RKO (cell line): ENCODE measurements at regions not wholly inside any gene's neighbourhood (a gene's known extent, or its start where the extent isn't known, plus 50 kb on each side); places are given as distances from the start of the nearest gene placed in this dataset.

Experiments
- DNase-seq: peaks from one replicate; pipeline ENCODE4 v3.0.0-alpha.2; 2016; ENCODE audit warnings: low spot score

DNA sequence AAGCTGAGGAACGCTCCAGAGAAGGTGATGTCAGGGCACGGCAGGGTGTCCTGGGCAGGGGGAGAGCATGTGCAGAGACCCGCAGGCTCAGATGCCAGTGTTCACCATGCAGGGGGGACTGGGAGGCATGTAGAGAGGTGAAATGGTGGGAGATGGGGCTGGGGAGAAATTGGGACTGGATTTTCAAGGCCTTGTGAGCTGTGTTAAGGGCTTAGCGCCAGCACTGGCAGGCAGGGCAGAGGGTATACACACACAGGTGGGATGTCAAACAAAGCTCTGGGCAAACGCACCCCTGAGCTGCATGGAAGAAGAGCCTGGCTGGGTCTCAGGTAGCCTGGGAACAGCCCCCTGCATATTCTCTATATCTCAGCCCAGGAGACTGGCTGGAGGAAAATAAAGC, 282.7 kb downstream of the SHQ1 start:
- DNase-seq = no peak

DNA sequence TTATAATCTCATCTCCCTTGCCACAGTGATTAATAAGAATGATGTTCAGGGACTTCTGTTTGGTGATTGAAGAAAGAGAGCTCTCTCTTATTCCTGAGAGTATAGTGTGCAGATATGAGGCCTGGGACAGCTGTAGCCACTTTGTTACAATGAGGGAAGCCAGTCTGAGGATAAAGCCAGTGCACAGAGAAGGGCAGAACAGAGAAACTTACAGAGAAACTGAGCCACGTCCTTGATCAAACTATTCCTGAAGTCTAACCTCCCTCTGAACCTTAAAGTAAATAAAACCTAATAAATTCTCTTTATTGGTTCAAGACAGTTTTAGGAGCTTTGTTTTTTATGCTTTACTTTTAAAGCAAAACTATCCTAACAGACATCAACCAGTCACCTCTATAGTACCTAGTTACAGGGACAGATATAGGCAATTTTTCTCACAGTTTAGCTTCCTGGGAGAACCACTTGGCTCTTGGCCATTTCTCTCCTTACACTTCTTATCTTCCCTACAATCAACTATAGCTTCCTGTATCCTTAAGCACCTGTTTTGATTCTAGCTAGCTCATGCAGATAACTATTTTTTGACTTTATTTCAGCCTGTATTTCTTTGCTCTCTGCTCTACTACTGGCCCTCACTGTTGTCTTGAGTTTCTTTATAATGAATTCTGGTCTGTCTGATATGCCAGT, 284.4 kb downstream of the SHQ1 start:
- no peak for DNase-seq

DNA sequence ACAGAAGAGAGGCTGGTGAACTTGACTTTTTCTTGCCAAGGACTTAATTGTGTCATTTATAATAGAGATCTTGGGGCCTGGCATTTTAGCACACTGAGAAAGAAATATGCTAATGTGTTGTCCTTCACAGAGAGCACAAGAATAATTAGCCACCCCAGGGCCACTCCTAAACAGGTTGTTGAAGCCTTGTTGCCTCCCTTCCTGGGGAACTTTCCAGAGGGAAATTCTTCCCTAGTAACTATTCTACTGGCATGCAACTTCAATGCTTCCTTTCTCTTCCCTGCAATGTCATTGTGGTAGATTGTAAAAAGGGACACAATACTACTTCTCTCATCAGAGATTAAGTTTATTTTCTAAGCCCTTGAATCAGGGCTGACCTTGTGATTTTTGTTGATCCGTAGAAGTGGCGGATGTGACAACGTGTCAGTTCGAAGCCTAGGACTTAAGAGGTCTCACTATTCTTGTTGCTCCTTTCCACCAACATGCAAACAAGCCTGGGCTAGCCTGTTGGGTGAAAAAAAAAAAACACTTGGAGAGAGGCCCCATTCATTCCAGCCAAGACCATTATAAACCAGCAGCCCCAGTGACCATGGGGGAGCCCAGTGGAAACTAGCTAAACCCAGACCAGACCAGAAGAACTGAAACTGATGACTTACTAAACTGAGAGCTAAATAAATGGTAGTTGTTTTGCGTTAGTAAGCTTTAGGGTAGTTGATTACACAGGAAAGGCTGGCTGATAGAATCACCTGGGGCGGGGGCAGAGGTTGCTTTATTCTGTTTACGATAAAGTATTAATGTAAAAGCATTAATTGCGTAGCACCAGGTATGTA, 287.2 kb downstream of the SHQ1 start:
- no peak for DNase-seq

DNA sequence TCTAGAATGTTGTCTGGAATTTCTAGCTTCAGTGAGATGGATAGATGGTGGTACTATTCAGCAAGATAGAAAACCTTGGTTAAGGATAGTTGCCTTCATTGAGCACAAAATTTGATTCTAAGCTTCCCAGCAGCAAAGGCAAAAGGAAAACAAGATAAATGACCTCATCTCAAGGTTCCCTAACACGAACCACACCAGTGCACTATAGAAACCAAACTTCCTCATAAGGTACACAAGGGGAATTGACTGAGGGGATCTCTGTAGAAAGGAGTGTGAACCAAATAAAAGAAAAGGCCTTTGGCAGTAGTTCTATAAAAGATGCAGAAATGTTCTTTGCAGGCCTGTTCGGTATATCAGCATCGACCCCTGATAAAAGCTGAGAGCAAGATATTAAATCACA, 288.9 kb downstream of the SHQ1 start:
- DNase-seq = no peak

DNA sequence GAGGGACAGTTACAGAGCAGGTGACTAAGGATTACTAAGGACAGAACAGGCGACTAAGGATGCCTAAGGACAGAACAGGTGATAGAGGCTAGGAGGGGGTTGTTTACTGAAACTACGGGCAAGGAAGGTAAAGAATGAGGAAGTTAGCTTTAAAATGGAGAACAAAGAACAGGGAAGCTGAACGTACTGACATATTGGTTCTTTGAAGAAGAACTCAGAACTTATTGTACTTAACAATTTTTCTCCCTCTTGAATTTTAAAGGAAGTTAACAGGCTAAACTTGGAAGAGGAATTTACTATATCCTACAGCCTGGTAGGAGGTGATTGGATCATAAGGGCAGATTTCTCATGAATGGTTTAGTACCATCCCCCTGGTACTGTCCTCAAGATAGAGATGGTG, 290.2 kb downstream of the SHQ1 start:
- DNase-seq = no peak

DNA sequence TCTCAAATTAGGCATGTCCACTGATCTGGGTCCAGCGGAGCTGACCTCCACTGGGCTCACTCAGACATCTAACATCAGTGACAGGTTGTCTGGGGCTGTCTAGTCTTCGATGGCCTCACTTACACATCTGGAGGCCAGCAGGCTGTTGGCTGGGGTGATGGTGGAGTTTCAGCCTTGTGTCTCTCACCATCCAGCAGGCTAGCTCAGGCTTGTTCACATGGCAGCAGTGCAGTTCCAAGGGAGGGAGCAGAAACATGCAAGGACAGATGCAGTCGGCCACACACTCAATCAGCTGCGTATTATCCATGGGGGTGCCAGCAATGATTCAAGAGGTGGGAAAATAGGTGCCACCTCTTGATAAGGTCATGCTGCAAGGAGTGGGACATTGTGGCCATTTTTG, 292.5 kb downstream of the SHQ1 start:
- DNase-seq = no peak

DNA sequence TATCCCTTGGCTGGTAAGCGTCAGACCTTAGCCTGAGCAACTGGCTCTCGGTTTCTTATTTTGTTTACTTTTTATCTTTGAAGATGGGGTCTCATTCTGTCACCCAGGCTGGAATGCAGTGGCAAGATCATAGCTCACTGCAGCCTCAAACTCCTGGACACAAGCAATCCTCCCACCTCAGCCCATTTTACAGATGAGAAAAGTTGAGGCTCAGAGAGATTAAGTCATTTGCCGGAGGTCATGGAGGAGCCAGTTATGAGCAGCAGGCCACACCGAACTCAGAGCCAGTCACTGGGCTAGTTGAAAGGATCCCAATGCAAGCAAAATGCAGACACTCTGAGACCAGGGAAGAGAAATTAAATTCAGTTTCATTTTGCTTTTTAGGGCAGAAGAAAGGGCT, 293.6 kb downstream of the SHQ1 start:
- no peak for DNase-seq

DNA sequence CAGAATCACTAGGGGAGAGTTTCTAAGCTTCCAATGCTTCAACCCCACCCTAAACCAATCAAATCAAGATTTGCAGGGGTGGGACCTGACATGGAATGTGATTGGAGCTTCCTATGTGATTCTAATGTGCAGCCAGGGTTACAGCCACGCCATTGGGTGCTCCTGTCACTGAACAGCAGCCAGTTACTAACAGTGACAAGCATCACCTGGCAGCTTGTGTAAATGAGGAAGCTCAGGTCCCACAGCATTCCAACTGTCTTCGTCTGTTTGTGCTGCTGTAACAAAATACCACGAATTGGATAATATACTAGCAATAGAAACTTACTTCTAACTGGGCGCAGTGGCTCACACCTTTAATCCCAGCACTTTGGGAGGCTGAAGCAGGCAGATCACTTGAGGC, 294.9 kb downstream of the SHQ1 start:
- no peak for DNase-seq

DNA sequence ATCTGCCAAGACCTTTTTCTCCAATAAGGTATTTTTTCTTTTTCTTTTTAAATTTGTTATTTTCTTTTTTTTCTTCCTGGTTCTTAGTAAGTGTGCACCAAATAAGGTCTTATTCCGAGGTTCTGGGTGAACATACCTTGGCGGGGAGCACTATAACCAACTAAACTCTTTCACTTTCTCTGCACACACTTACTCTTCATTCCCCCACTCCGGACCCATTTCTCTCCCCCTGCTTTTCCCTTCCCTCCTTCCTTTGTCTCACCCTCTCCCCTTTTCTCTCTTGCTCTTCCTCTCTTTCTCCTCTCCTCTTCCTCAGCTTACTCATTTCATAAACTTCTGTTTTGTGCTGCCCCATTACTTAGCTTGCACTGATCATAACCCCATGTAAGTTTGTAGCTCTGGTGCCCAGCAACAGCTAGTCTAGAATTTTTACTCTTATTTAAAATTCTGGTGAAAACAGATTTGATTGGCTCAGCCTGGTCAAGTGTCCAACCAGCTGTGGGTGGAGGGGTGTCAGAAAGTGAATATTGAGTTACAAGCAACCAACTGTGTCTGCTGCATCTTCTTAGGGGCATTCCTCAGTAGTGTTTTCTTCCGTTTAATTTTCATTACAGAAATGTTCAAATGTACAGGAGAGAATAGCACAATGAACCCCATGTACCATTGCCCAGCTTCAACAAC, 297.5 kb downstream of the SHQ1 start:
- no peak for DNase-seq

DNA sequence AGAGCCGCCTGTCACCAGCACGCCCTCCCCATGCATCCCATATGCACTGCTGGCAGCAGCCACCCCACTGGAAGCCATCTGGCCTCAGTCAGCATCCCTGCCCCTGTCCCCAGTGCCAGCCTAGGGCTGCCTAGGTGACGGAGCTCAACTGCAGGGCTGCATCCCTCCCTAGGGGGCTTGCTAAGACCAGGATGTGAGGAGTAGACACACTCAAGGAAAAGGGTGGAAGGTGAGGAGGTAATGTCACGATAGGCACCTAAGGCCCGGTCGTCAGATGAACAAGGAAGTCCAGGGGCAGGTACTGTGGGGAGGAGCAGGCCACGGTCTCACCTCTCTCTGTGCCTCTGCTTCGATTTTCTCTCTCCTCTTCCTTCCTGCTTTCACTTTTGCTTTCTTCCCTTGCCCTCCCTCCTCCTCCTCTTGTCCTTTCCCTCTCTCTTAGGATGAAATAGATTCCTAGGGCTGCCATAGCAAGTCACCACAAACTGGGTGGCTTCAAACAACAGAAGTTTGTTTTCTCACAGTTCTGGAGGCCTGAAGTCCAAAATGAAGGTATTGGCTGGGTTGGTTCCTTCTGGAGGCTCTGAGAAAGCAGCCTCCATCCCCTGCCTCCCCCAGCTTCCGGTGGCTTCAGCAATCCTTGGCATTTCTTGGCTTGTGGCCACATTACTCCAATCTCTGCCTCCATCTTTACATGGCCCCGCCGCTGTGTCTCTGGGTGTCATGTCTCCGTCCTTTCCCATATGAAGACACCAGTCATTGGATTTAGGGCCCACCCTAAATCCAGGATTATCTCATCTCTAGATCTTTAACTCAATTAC, 298.3 kb downstream of the SHQ1 start:
- DNase-seq = no peak

DNA sequence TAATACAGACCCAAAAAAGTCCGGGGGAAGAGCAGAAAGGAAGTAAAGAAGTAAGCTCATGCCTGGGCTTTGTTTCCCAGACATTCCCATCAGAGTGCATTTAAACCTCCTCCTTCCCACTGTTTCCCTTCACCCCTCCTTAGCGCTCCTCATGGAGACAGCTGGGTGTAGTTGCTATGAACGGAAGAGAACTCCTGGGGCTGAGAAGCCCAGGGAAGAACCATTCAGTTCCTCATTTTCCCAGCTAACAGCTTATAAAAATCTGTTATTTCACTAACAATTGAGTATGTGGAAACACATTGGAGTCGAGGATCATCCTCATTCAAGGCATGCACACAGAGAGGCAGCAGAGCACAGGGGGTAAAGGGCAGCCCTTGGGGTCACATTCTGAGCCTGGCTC, 299.3 kb downstream of the SHQ1 start:
- no peak for DNase-seq

DNA sequence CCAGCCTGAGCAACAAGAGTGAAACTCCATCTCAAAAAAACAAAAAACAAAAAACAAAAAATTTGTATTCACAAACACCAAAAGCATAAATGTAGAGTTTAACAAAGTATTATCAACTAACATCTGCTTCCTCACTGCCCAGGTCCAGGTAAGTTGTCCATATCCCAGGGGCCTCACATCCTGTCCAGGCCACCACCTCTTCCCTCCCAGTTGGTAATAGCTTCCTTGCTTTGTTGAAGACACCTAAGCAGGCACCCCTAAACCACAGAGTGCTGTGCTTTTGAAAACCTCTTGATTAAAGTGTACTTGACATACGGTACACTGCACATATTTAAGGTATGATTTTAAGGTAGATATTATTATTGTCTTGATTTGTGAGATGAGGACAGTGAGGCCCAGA, 299.8 kb downstream of the SHQ1 start:
- DNase-seq = no peak

DNA sequence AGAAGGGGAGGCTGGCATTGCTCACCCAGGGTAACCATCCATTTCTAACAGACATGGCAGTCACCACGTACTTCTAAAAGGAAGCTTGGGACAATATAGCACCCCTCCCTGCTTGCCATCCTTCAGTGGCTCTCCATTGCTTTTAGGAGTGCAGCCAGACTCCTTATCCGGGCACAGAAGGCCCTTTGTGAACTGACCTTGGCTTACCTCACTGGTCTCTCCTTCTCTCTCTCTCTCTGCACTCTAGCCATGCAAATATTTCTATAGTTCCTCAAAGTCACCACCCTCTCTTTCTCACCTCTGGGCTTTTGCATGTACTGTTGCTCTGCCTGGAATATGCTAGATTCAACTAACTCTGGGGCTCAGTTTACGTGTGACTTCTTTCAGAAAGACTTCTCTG, 301.1 kb downstream of the SHQ1 start:
- no peak for DNase-seq

DNA sequence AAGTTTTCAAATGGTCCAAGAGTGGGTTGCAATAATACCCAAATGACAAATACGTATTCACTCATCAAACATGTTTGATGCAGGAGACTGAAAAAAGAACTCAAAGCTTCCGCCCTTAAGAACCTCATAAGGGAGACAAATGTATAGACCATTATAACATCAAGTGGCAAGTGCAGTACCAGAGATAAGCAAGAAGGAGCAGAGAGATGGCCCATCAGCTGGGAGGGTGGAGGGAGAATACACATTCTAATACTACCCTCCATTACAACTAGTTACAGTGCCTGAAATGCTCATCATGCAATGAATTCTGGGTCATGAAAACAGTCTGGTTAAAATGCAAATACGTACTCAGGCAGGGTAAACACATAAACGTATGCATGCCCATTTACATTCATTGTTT, 304.0 kb downstream of the SHQ1 start:
- no peak for DNase-seq

DNA sequence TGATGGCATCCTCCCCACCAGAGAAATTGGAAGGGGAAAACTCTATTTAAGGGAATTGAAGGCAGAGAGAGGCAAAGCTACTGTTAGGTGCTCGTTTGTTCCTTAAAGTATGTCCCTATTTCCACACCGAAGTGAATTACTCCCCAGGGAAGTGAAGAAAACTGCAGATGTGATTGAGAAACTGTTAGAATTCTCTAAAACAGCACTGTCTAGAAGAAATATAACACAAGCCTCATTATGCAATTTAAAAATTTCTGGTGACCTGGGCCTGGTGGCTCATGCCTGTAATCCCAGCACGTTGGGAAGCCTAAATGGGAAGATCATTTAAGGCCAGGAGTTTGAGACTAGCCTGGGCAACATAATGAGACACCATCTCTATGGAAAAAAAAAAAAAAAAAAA, 305.0 kb downstream of the SHQ1 start:
- DNase-seq = no peak

DNA sequence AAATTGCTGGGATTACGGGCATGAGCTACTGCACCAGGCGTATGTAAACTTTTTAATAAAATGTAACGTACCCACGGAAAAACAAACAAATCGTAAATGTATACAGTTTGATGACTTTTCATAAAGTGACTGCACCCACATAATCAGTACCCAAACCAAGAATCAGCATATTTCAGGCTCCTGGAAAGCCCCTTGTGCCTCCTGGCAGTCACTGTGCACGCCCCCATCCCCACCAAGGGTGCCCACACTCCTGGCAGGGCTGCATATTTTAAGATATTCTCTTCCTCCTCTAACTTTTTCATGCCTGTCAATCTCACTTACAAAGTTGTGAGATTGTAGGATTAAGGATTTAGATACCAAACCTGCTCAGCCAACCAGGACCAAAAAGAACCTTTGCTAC, 305.5 kb downstream of the SHQ1 start:
- DNase-seq = no peak

DNA sequence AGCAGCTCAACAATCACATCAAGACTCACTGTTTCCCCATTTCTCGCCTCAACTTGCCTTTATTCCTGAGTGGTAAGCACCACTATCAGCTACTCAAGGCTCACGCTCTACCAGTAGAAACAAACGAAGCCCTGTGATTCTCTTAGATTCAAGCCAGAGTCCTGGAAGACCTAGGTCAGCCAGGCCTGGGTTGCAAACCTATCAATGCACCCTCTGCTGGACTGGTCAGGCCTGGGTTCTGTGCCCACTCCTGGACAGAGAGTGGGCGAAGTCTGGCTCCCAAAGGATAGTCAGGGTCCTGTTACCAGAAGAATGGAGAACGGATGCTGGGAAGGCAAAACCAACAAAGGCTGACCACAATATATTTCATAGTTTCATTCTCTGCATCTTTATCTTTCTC, 308.4 kb downstream of the SHQ1 start:
- DNase-seq = no peak

DNA sequence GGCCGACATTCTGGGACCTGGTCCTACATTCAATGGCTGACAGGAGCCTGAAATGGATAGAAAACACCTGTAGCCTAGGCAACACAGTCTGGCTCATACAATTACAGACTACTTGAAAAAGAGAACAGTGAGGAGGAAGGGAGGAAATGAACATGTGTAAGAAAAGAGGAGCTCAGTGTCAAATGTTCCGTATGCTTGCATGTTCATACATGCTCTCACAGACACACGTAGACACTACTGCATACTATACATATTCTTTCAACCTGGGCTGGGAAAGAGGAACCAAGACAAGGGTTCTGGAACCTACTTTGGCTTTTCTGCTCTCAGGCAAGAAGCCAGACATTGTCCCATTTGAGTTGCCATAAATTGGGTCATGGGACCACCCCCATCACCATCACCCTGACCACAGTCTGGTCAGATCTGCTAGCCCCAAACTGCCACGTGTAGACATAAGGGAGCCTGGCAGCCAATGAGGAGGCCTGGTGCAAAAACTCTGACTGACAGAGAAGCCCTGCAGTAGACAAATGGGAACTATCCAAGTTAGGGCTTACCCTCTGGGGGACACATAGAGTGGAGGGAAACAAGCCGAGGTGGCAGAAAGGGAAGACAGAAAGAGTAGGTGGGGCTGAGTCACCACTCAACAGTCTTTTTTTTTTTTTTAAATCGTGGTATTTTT, 310.0 kb downstream of the SHQ1 start:
- no peak for DNase-seq

DNA sequence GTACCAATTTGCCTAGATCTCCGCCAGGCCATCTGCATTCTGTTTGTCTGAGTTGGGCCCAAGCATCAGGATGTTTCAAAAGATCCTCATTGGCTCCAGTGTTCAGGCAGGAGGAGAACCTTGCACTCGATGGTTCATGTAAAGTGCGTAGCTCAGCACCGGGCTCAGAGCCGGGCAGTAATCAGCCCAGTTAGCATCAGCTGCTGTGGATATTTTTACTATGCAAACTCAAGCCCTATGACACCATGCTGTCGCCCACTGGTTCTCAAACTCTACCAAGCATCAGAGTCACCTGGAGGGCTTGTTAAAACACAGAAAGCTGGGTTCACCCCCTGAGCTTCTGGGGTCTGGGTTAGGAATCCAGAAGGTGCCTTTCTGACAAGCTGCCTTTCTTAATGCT, 310.8 kb downstream of the SHQ1 start:
- DNase-seq = no peak

DNA sequence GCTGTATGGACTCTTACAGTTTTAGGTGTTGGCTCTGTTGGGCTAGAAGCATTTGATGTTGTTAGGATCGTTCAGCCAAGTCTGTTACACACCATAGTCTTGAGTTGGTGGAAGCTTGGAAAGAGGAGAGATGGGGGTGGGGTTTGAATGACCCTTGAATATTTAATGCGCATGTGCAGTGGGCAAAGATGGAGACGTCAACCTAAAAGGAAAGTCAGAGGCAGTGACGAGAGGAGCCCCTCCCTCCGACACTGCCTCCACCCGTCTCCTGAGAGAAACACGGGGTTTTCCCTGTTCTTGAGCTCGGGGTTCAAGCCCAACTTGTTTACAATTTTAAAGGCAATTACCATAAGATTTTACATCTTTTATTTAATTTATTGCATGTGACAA, 311.4 kb downstream of the SHQ1 start:
- DNase-seq = no peak

DNA sequence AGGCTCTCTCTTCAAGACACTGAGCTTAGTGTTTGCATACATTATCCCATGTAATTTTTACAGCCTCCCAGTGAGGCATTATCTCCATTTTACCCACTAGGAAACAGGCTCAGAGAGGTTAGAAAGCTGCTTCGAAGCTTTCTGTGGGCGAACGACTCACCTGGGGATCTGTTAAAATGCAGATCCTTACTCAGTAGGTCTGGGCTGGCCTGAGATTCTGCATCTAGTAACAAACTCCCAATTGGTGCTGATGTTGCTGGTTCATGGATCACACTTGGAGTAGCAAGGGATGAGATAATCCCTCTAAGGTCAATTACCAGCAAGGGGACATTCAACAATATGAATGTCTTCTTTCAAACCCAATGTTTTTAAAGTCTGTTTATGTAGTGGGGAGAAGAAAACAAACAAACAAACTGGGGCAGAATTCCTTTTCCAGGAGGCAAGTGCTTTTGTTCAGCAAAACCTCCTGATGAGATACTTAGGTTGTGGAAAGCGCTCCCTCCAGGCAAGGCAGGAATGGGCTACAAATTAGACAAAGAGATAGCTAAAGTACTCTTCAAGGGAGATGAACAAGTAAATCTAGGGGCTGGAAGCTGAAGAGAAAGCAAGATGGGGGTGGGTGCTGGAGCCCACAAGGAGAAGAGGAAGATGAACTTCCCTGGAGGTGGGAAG, 311.9 kb downstream of the SHQ1 start:
- no peak for DNase-seq
